Panc1 (cell line): ENCODE measurements at regions not wholly inside any gene's neighbourhood (a gene's known extent, or its start where the extent isn't known, plus 50 kb on each side); places are given as distances from the start of the nearest gene placed in this dataset.

Experiments used
- ATAC-seq: fragments of 200-7000 bp; cut with Tn5 transposase; 2 replicates; pipeline ENCODE4 v1.9.1; 2020; ENCODE audit warnings: mild to moderate bottlenecking, moderate library complexity
- BruUV-seq: library from RNA; stranded (reverse); fragments of 400-500 nt; replicated peaks from 2 replicates; lab custom pipeline; 2021; lab: Mats Ljungman, UMichigan
- CTCF ChIA-PET: fragments of 300-600 bp; sonication (Branson Sonifier 250); formaldehyde crosslinking; loops from one replicate; lab custom pipeline; 2022; ENCODE audit warnings: antibody characterized with exemption; lab: Charles Lee
- POLR2A ChIA-PET: fragments of 300-600 bp; sonication (Branson Sonifier 250); formaldehyde crosslinking; loops from one replicate; lab custom pipeline; 2022; ENCODE audit warnings: antibody characterized with exemption; lab: Charles Lee
- DNase-seq: peaks from one replicate; pipeline ENCODE4 v3.0.0-alpha.2; 2010; ENCODE audit warnings: low read depth, low spot score
- H3K27ac ChIP-seq: 2 replicates; pipeline ENCODE4 v1.5.1; 2011; ENCODE audit warnings: mild to moderate bottlenecking, low read length, inconsistent platforms
- H3K27me3 ChIP-seq: fragments of 200-500 bp; sonication (Bioruptor generic); 2 replicates; pipeline ENCODE4 v1.6.0; 2014; ENCODE audit warnings: low read length, inconsistent platforms; ENCODE audit not compliant: control insufficient read depth, insufficient read depth
- H3K36me3 ChIP-seq: fragments of 200-500 bp; sonication (Bioruptor generic); 2 replicates; pipeline ENCODE4 v1.5.1; 2014; ENCODE audit warnings: inconsistent platforms, mild to moderate bottlenecking, low read length, moderate library complexity; ENCODE audit not compliant: control insufficient read depth, insufficient read depth
- H3K4me1 ChIP-seq: 2 replicates; pipeline ENCODE4 v1.5.1; 2011; ENCODE audit warnings: inconsistent platforms, mild to moderate bottlenecking, low read length, moderate library complexity; ENCODE audit not compliant: control insufficient read depth, insufficient read depth
- H3K4me3 ChIP-seq, 2 experiments: 2 replicates each; pipeline ENCODE4 v1.5.1; 2011 to 2012; ENCODE audit warnings: low read depth in 2 of 2, low read length in 2 of 2, mild to moderate bottlenecking in 2 of 2, inconsistent platforms in 1 of 2, moderate library complexity in 1 of 2
- H3K9me3 ChIP-seq: fragments of 200-500 bp; sonication (Bioruptor generic); 2 replicates; pipeline ENCODE4 v1.5.1; 2014; ENCODE audit warnings: low read depth, mild to moderate bottlenecking, inconsistent platforms, low read length, moderate library complexity; ENCODE audit not compliant: control insufficient read depth, insufficient read depth
- CTCF ChIP-seq: fragments of 450-650 bp; IDR thresholded peaks from 2 replicates; pipeline ENCODE4 v1.5.1; 2017; ENCODE audit warnings: mild to moderate bottlenecking
- POLR2AphosphoS5 ChIP-seq: IDR thresholded peaks from 2 replicates; pipeline ENCODE4 v1.6.1; 2012; ENCODE audit warnings: mild to moderate bottlenecking, low read depth, low read length, moderate library complexity
- SIN3A ChIP-seq: IDR thresholded peaks from 2 replicates; pipeline ENCODE4 v1.6.1; 2012; ENCODE audit warnings: low read depth, mild to moderate bottlenecking, low read length, moderate library complexity, borderline replicate concordance; ENCODE audit not compliant: insufficient read depth
- TCF7L2 ChIP-seq: IDR thresholded peaks from 2 replicates; pipeline ENCODE4 v1.6.1; 2011; ENCODE audit warnings: mild to moderate bottlenecking, low read depth, low read length, inconsistent platforms
- in situ Hi-C: cut with HindIII; loops from 2 replicates; pipeline ENCODE4 v1.10.0; 2016; ENCODE audit warnings: low sequenced_read_pairs, low pct_unique_long_range_greater_than_20kb
- intact Hi-C: fragments of 100-400 bp; cut with micrococcal nuclease; formaldehyde crosslinking; loops from one replicate; pipeline ENCODE4 v1.10.0; 2022; ENCODE audit not compliant: unreplicated experiment
- TF ChIP-seq, protein P1 (sequence below), 2 experiments: IDR thresholded peaks; 2 replicates each; pipeline ENCODE4 v1.6.1; 2011 to 2012; ENCODE audit warnings: low read depth in 2 of 2, control low read depth in 1 of 2, low read length in 1 of 2, mild to moderate bottlenecking in 1 of 2, moderate library complexity in 1 of 2; ENCODE audit not compliant: insufficient read depth in 1 of 2

- POLR2A ChIA-PET, result interaction anchor here (0.7 kb wide), 1 partner anchor 130 kb away, joined by 4 read pairs; no protein-coding TSS in a partner anchor
These were observed 57.7 kb upstream of the ACSF3 start for GRCh38 chr16:89035669-89036570.

GRCh38 chr16:89036776-89037175 lies 56.9 kb upstream of the ACSF3 start:
- in situ Hi-C loops (no loop called here), intact Hi-C loops (no loop called here)
- POLR2A ChIA-PET, result no interaction called here
- H3K4me3 ChIP-seq, result no peak overlapping the region
- no peaks in the 10 kb centered on the region for H3K36me3 ChIP-seq
- no peaks in the 10 kb centered on the region for H3K4me1 ChIP-seq
- no peak for TF ChIP-seq POLR2AphosphoS5
- TF ChIP-seq TCF7L2, result no peak
- no peak for TF ChIP-seq SIN3A
- no peak for TF ChIP-seq CTCF
- TF ChIP-seq, protein P1, sequence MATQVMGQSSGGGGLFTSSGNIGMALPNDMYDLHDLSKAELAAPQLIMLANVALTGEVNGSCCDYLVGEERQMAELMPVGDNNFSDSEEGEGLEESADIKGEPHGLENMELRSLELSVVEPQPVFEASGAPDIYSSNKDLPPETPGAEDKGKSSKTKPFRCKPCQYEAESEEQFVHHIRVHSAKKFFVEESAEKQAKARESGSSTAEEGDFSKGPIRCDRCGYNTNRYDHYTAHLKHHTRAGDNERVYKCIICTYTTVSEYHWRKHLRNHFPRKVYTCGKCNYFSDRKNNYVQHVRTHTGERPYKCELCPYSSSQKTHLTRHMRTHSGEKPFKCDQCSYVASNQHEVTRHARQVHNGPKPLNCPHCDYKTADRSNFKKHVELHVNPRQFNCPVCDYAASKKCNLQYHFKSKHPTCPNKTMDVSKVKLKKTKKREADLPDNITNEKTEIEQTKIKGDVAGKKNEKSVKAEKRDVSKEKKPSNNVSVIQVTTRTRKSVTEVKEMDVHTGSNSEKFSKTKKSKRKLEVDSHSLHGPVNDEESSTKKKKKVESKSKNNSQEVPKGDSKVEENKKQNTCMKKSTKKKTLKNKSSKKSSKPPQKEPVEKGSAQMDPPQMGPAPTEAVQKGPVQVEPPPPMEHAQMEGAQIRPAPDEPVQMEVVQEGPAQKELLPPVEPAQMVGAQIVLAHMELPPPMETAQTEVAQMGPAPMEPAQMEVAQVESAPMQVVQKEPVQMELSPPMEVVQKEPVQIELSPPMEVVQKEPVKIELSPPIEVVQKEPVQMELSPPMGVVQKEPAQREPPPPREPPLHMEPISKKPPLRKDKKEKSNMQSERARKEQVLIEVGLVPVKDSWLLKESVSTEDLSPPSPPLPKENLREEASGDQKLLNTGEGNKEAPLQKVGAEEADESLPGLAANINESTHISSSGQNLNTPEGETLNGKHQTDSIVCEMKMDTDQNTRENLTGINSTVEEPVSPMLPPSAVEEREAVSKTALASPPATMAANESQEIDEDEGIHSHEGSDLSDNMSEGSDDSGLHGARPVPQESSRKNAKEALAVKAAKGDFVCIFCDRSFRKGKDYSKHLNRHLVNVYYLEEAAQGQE (IDR thresholded peaks at IDR 0.05; ENCODE audit: insufficient read depth in 1 of 2, low read depth in 2 of 2, low read length in 1 of 2), result no peak
- H3K27ac ChIP-seq, result no peak overlapping the region
- no peaks in the 10 kb centered on the region; the same call in 1 of the 2 replicates for H3K27me3 ChIP-seq
- CTCF ChIA-PET, result no interaction called here
- no peak for DNase-seq
- H3K9me3 ChIP-seq, result no peaks in the 10 kb centered on the region
- no peak for ATAC-seq
- BruUV-seq, result no TSS peak

More at GRCh38 chr16:89035669-89036570, 57.7 kb upstream of the ACSF3 start:
- CTCF ChIA-PET, result no interaction called here
- no peak for ATAC-seq
- no peak for DNase-seq
- no peaks in the 10 kb centered on the region; the same call in 1 of the 2 replicates for H3K27me3 ChIP-seq
- no peaks in the 10 kb centered on the region for H3K9me3 ChIP-seq
- no peaks in the 10 kb centered on the region for H3K4me1 ChIP-seq
- BruUV-seq, result no TSS peak
- intact Hi-C loops (no loop called here), in situ Hi-C loops (no loop called here)
- no peak overlapping the region for H3K4me3 ChIP-seq
- H3K36me3 ChIP-seq, result no peaks in the 10 kb centered on the region
- no peak for TF ChIP-seq POLR2AphosphoS5
- no peak for TF ChIP-seq SIN3A
- TF ChIP-seq, protein P1 (IDR thresholded peaks at IDR 0.05; ENCODE audit: insufficient read depth in 1 of 2, low read depth in 2 of 2, low read length in 1 of 2), result no peak
- no peak for TF ChIP-seq TCF7L2
- TF ChIP-seq CTCF, result no peak
- no peak overlapping the region for H3K27ac ChIP-seq
